Psoas muscle (tissue), 7 donors: ENCODE measurements at regions not wholly inside any gene's neighbourhood (a gene's known extent, or its start where the extent isn't known, plus 50 kb on each side); places are given as distances from the start of the nearest gene placed in this dataset.

ENCODE experiments used
- ATAC-seq, 4 donors: fragments of 200-7000 bp; cut with Tn5 transposase; one replicate each; pipeline ENCODE4 v1.9.1; 2020; ENCODE audit warnings: moderate library complexity in 3 of 4, mild to moderate bottlenecking in 2 of 4
- DNase-seq, 2 donors: peaks; one replicate each; pipeline ENCODE4 v3.0.0-alpha.2; 2020
- H3K27ac ChIP-seq: fragments of 200-600 bp; one replicate; pipeline ENCODE4 v1.8.0; 2022
- H3K27me3 ChIP-seq, 3 donors: fragments of 200-600 bp in 1 of 3; one replicate each; pipeline versions ENCODE4 v1.6.1 to v1.8.0; 2013 to 2022; ENCODE audit warnings: low read length in 2 of 3, mild to moderate bottlenecking in 2 of 3, moderate library complexity in 1 of 3; ENCODE audit not compliant: insufficient read depth in 3 of 3
- H3K36me3 ChIP-seq, 2 donors: fragments of 200-600 bp in 1 of 2; one replicate each; pipeline versions ENCODE4 v1.6.1 to v1.8.0; 2013 to 2022; ENCODE audit warnings: low read depth in 1 of 2, mild to moderate bottlenecking in 1 of 2, moderate library complexity in 1 of 2; ENCODE audit not compliant: insufficient read depth in 1 of 2
- H3K4me1 ChIP-seq: fragments of 200-600 bp; one replicate; pipeline ENCODE4 v1.8.0; 2022
- H3K4me3 ChIP-seq: fragments of 200-600 bp; one replicate; pipeline ENCODE4 v1.8.0; 2022; ENCODE audit warnings: mild to moderate bottlenecking
- H3K9me3 ChIP-seq: fragments of 200-600 bp; one replicate; pipeline ENCODE4 v1.8.0; 2022
- WGBS, 3 donors: extraction: QIAGEN DNeasy Blood & Tissue Kit; methylation state at CpG; one replicate each; pipeline versions ENCODE4 v1.1.6 to v1.1.7; 2013; 5-methylcytosine and 5-hydroxymethylcytosine counted together
- intact Hi-C, 2 donors: fragments of 100-400 bp; cut with DNase I; formaldehyde crosslinking; loops; one replicate each; pipeline versions ENCODE4 v1.11.0 to v1.14.2; 2022
- TF ChIP-seq, protein P1 (sequence below): fragments of 200-600 bp; IDR thresholded peaks from one replicate; pipeline ENCODE4 v1.8.0; 2022; ENCODE audit warnings: antibody characterized with exemption
- donor health status: healthy with polysubstance abuse.
- donor health status: DM: no; HTN: no; CAD: no; lungs with moderate emphysema.
- donor health status: Bipolar disorder and iron deficiency.
- donor health status: healthy.
- donor health status: DM: yes; HTN: yes; CAD: no.
- donor health status: DM: no; HTN: no; CAD: no.
- donor health status: DM: yes; HTN: yes; CAD: no.

DNA sequence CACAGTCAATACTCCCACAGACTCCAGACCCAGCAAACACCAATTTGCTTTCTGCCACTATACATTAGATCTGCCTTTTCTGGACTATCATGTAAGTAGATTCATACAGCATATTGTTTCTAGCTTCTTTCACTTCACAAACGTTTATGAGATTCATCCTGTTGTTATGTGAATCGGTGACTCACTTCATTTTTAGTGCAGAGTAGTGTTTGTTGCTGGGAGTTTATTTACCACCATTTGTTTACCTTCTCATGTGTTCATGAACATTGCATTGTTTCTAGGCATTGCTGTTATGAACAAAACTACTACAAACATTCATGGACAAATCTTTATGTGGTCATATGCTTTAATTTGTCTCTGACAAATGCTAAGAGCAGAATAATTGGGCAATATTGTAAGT is 807.8 kb upstream of the TMEM132C start:
- H3K27ac ChIP-seq: no peak overlapping the region
- H3K27me3 ChIP-seq: peaks cover 0 to 20% (median 7%) of the 10 kb centered on the region in 3 donors
- no peaks in the 10 kb centered on the region for H3K4me1 ChIP-seq
- H3K4me3 ChIP-seq: no peak overlapping the region
- 66 to 71% (median 70%) methylated on average over 2 of the region's 2 CpGs for WGBS, 3 donors
- intact Hi-C loops: no loop called here
- no peaks in the 10 kb centered on the region for H3K9me3 ChIP-seq
- H3K36me3 ChIP-seq: no peaks in the 10 kb centered on the region
- no peak for DNase-seq
- TF ChIP-seq, protein P1, sequence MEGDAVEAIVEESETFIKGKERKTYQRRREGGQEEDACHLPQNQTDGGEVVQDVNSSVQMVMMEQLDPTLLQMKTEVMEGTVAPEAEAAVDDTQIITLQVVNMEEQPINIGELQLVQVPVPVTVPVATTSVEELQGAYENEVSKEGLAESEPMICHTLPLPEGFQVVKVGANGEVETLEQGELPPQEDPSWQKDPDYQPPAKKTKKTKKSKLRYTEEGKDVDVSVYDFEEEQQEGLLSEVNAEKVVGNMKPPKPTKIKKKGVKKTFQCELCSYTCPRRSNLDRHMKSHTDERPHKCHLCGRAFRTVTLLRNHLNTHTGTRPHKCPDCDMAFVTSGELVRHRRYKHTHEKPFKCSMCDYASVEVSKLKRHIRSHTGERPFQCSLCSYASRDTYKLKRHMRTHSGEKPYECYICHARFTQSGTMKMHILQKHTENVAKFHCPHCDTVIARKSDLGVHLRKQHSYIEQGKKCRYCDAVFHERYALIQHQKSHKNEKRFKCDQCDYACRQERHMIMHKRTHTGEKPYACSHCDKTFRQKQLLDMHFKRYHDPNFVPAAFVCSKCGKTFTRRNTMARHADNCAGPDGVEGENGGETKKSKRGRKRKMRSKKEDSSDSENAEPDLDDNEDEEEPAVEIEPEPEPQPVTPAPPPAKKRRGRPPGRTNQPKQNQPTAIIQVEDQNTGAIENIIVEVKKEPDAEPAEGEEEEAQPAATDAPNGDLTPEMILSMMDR: no peak
- no peak for ATAC-seq

DNA sequence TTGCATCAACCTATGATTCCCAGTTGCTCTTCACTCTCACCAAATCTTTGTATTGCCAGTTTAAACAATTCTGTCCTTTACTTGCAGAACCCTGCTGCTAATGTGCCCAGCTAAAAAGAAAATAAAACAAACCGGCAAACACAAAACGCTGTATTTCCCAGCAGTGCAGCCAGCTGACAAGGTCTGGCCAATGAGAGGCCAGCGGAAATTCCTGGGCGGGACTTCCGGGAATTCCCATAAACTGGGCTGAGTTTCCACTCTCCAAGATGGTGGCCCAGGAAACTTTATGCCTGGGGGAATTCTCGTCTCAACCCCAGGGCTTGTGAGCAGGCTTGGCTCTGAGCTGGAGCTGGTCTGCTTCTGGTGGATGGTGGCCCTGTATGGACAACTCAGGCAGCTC is 807.3 kb upstream of the TMEM132C start:
- Histone ChIP-seq H3K27me3 (peaks cover 0 to 18% (median 7%) of the 10 kb centered on the region in 3 donors), H3K9me3 (no peaks in the 10 kb centered on the region), H3K4me1 (no peaks in the 10 kb centered on the region), H3K4me3 (no peak overlapping the region), H3K27ac (no peak overlapping the region), H3K36me3 (no peaks in the 10 kb centered on the region)
- no peak for ATAC-seq
- TF ChIP-seq, protein P1: no peak
- no peak for DNase-seq
- WGBS, 3 donors: 86 to 91% (median 90%) methylated on average over 6 of the region's 6 CpGs
- intact Hi-C loops: no loop called here

DNA sequence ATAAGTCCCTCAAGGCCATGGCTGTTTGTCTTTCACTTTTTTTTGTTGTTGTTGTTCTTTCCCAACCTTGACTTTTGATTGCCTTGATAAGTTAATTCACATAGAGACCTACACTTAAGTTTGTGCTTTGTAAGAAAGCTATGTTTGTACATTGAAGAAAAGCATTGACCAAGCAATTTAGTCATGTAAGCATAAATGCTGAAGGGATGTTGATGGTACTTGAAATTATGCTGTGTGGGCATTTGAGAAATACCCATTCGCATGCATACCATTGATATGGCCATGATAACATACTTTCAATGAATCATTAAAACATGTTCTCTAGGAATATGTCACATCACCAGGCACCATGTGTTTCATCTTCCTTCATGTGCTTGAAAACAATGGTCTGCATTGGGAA is 803.7 kb upstream of the TMEM132C start:
- TF ChIP-seq, protein P1: no peak
- Histone ChIP-seq H3K4me3 (no peak overlapping the region), H3K4me1 (no peaks in the 10 kb centered on the region), H3K27me3 (no peaks in the 10 kb centered on the region), H3K36me3 (no peaks in the 10 kb centered on the region), H3K9me3 (no peaks in the 10 kb centered on the region), H3K27ac (no peak overlapping the region)
- intact Hi-C loops: no loop called here
- DNase-seq (no peak), ATAC-seq (no peak)
- WGBS, 3 donors: 92 to 94% (median 93%) methylated on average over 1 of the region's 1 CpG

DNA sequence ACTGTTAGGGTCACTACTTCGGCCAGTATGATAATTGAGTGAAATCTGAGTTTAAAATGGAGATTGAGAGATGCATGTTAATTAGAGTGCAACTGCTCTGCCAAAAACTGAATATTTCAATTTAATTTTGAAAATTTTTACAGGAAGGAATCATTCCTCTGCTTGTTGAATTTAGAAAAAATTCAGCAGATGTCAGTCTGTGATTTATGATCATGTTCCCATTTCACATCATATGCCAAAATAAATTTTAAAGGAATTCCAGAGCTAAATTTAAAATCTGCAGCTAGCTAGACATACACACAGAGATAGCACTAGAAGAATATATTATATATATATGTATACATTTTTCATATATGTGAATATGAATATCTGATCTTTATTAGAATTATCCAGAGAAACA is 797.6 kb upstream of the TMEM132C start:
- intact Hi-C loops: no loop called here
- Histone ChIP-seq H3K27me3 (no peaks in the 10 kb centered on the region), H3K9me3 (no peaks in the 10 kb centered on the region), H3K36me3 (no peaks in the 10 kb centered on the region), H3K27ac (no peak overlapping the region), H3K4me1 (no peaks in the 10 kb centered on the region), H3K4me3 (no peak overlapping the region)
- 66 to 78% (median 76%) methylated on average over 1 of the region's 1 CpG for WGBS, 3 donors
- TF ChIP-seq, protein P1: no peak
- ATAC-seq (no peak), DNase-seq (no peak)

DNA sequence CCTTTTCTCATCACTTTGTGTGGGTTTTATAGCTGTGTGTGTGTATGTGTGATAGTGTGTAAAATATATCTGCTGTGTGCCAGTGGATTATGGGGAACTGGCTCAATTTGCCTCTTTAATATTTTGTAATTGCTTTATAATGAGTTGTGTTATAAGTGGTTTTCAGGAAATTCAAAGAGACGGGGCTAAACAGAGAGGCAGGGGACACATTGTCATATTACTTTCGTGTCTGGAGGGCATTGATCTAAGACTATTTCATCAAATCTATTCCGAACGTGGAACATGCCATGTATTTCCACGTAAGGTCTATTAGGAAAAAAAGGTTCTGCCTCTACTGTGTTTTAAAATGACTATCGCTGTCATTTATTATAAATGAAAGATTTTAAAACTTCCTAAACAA is 793.2 kb upstream of the TMEM132C start:
- H3K27me3 ChIP-seq: no peaks in the 10 kb centered on the region
- intact Hi-C loops: no loop called here
- ATAC-seq (no peak), DNase-seq (no peak)
- no peaks in the 10 kb centered on the region for H3K36me3 ChIP-seq
- H3K9me3 ChIP-seq: no peaks in the 10 kb centered on the region
- H3K4me3 ChIP-seq: no peak overlapping the region
- WGBS, 3 donors: 70 to 72% (median 71%) methylated on average over 6 of the region's 6 CpGs
- H3K4me1 ChIP-seq: no peaks in the 10 kb centered on the region
- H3K27ac ChIP-seq: no peak overlapping the region
- TF ChIP-seq, protein P1: no peak
